ENCODE measurements at regions not wholly inside any gene's neighbourhood (a gene's known extent, or its start where the extent isn't known, plus 50 kb on each side); places are given as distances from the start of the nearest gene placed in this dataset.

- no peak for DNase-seq
Observed at GRCh38 chr6:22821664-22822320, 252.4 kb downstream of the HDGFL1 start.

GRCh38 chr6:22825210-22825609, 255.8 kb downstream of the HDGFL1 start:
- DNase-seq = no peak

DNA sequence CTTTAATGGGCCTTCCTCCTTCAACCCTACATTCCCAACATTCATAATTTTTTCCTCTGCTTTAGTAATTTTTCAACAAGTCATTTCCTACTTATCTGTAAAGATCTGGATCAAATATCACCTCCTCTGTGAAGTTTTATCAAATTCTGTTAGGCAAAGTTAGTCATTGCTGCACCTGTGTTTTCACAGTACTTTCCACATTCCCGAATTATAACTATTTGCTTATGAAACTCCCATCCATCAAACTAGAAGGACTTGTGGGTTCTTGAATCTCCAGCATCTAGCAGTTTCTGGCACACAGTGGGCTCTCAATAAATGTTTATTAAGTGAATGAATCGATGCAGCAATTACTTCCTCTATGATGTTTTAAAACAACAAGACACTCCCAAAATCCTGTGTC, 257.6 kb downstream of the HDGFL1 start:
- DNase-seq = no peak

- DNase-seq = no peak
Observed at GRCh38 chr6:22827760-22828159, 258.4 kb downstream of the HDGFL1 start.

- no peak for DNase-seq
Observed at GRCh38 chr6:22828179-22829062, 259.1 kb downstream of the HDGFL1 start.

DNA sequence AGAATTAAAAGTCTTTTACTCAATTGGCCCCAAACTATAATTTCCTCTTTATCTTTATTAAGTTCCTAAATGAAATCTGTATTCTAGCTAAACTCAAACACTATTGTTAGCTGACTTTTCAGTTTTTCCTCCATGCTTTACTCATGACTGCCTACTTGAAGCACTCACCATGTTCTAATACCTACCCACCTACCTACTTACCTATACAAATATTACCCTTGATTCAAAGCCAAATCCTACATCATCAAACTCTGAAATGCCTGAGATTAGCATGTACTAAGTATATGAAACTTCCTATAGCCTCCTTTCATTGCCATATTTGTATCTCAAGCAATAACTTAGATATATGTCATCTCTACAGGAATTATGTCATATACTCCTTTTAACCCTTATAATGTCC, 259.7 kb downstream of the HDGFL1 start:
- no peak for DNase-seq

DNA sequence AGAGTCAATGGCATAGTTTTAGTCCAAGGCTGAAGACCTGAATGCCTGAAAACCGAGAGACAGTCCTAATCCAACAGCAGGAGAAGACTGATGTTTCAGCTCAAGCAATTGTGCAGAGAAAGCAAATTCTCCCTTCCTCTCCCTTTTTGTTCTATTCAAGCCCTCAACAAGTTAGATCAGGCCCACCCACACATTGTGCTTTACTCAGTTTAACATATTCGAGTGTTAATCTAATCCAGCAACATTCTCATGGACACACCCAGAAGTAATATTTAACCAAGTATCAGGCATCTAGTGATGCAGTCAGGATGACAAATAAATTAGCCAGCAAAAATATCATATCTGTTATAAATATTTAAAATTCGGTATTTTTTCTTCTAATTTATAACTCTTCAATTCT, 261.1 kb downstream of the HDGFL1 start:
- DNase-seq = no peak

DNA sequence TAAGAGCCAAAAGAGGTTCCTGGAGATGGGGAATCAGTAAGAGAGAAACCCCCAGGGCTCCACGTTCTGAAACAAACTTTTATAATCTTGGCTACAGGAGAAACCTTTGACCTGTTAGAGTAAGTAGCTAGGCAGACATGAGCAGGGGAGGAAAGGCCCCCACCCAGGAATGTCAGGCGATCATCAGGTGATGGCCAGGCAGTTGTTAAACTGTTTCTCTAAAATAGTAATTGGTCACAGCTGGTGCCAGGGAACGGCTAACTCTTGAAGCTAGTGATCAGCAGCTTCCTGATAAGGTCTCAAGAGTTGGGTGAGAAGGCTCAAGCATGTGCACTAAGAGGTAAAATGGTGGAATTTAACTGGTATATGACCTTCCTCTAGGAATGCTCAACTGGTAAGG, 263.8 kb downstream of the HDGFL1 start:
- DNase-seq = no peak

- no peak for DNase-seq
Observed at GRCh38 chr6:22838345-22838744, 269.0 kb downstream of the HDGFL1 start.

GRCh38 chr6:22845467-22845866, 276.1 kb downstream of the HDGFL1 start:
- no peak for DNase-seq

- DNase-seq = no peak
Observed at GRCh38 chr6:22848121-22848520, 278.8 kb downstream of the HDGFL1 start.

DNA sequence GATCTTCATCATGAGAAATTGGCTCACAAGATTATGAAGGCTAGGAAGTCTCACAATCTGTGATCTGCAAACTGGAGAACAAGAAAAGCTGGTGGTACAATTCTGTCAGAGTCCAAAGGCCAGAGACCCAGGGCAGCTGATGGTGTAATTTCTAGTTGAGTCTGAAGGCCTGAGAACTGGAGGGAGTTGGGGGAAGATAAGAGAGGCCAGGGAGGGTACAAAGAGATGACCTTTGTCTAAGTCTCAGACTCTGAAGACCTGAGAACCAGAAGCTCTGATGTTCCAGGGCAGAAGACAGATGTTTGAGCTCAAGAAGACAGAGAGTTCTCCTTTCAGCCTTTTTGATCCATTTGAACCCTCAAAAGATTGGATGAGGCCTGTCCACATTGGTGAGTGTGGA, 280.6 kb downstream of the HDGFL1 start:
- DNase-seq = no peak

GRCh38 chr6:22852101-22852500, 282.7 kb downstream of the HDGFL1 start:
- no peak for DNase-seq

DNA sequence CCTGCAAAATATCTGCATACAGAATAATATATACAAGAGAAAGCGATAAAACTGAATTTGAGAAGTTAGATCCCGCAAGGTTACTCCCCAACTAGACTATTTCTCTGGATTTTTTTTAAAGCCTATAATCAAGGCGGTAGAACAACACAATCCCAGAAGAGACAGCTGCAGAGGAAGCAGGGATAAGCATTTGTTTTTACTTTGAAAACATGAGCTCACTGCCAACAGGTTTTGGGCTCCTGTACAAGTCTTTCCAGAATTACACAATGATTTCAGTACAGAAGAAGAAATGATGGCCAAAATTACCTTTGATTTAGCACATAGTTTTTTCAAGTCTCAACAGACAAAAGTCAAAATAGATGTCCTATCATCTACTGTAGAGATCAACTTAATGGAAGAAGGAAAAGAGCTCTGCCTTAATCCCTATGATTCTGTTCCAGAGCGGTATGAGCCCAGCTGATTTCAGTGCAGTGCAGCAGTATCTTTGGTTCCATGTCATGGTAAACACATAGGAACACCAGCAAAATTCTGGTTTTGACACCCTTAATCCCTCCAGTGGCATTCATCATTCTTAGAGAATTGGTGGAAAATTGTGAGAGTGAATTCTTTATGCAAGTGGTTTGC, 304.3 kb downstream of the HDGFL1 start:
- no peak for DNase-seq

GRCh38 chr6:22875845-22876244, 306.5 kb downstream of the HDGFL1 start:
- DNase-seq = no peak

GRCh38 chr6:22878324-22878701, 308.9 kb downstream of the HDGFL1 start:
- no peak for DNase-seq

GRCh38 chr6:22878706-22879105, 309.3 kb downstream of the HDGFL1 start:
- no peak for DNase-seq

- no peak for DNase-seq
Observed at GRCh38 chr6:22880686-22881433, 311.5 kb downstream of the HDGFL1 start.

DNA sequence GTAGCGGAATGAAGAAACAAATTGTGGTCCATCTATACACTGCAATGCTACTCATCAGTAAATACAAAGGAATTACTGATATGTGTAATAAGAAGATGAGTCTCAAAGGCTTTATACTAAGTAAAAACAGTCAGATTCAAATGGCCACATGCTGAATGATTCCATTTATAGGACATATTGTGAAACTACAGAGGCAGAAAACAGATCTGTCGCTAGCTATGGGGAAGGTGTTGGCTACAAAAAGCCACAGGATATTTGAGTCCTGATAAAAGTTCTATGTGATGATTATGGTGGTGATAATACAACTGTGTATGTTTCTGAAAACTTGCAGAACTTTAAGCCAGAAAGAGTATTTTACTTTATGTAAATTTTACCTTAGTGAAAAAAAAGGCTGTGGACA, 313.2 kb downstream of the HDGFL1 start:
- no peak for DNase-seq

GRCh38 chr6:22883061-22883717, 313.8 kb downstream of the HDGFL1 start:
- no peak for DNase-seq

GRCh38 chr6:22884456-22884855, 315.1 kb downstream of the HDGFL1 start:
- no peak for DNase-seq

DNA sequence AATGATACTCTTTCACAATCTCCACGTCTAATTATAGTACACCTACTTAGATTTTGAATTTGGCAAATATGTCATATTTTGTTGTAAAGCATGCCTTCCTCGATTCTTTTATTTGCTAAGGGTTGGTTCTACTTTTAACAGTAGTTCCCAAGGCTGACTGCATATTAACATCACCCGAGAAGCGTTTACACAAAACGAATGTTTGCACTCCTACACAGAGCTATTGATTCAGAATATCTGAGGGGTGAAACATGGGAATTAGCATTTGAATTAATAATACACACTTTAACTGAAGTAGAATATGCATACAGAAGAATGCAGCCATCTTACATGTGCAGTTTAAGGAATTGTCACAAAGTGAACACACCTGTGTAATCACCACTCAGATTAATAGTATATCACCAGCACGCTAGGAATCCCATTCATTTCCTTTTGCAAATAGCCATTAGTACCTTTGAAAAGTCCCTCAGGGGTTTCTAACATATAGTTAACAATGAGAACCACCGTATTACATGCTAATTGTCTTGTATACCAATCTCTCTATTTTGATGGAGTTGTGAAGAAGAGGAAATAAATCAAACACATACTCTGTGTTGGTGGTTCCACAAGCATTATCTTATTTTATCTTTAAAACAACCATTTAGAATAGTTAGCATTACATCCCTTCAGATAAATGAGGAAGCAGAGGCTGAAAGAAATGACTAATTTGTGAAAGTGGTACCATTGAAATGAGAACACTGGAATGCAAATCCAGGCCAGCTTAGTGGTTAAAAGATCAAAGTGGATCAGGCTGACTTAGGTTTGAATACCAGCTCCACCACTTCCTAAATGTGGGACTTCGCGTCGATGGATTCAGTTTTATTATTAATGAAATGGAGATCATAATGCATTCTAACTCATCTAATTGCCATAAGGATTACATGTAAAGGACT, 317.6 kb downstream of the HDGFL1 start:
- DNase-seq = no peak
